Progenitor cell of endocrine pancreas (in vitro differentiated cells): ENCODE measurements at regions not wholly inside any gene's neighbourhood (a gene's known extent, or its start where the extent isn't known, plus 50 kb on each side); places are given as distances from the start of the nearest gene placed in this dataset.

Experiments used
- DNase-seq: peaks from one replicate; pipeline ENCODE4 v3.0.0; 2021; ENCODE audit warnings: low spot score; ENCODE audit not compliant: unreplicated experiment
- H3K27ac Mint-ChIP-seq: 2 replicates; pipeline ENCODE4 v1.8.0; 2021; ENCODE audit warnings: mild to moderate bottlenecking, moderate library complexity, mixed read lengths
- H3K27me3 Mint-ChIP-seq: 2 replicates; pipeline ENCODE4 v1.8.0; 2021; ENCODE audit warnings: mixed read lengths
- H3K36me3 Mint-ChIP-seq: 2 replicates; pipeline ENCODE4 v1.8.0; 2022; ENCODE audit warnings: mixed read lengths; ENCODE audit not compliant: insufficient read depth
- H3K4me1 Mint-ChIP-seq: 2 replicates; pipeline ENCODE4 v1.8.0; 2021; ENCODE audit warnings: low read depth, mixed read lengths
- H3K4me3 Mint-ChIP-seq: 2 replicates; pipeline ENCODE4 v1.8.0; 2021; ENCODE audit warnings: low read depth, mild to moderate bottlenecking, moderate library complexity, mixed read lengths
- H3K9me3 Mint-ChIP-seq: 2 replicates; pipeline ENCODE4 v1.8.0; 2021; ENCODE audit warnings: low read depth, mixed read lengths
- TF ChIP-seq, protein P1 (sequence below): fragments of 200-600 bp; sonication (generic); IDR thresholded peaks from one replicate; pipeline ENCODE4 v1.5.0; 2021; ENCODE audit warnings: antibody characterized with exemption, mild to moderate bottlenecking; ENCODE audit not compliant: unreplicated experiment

DNA sequence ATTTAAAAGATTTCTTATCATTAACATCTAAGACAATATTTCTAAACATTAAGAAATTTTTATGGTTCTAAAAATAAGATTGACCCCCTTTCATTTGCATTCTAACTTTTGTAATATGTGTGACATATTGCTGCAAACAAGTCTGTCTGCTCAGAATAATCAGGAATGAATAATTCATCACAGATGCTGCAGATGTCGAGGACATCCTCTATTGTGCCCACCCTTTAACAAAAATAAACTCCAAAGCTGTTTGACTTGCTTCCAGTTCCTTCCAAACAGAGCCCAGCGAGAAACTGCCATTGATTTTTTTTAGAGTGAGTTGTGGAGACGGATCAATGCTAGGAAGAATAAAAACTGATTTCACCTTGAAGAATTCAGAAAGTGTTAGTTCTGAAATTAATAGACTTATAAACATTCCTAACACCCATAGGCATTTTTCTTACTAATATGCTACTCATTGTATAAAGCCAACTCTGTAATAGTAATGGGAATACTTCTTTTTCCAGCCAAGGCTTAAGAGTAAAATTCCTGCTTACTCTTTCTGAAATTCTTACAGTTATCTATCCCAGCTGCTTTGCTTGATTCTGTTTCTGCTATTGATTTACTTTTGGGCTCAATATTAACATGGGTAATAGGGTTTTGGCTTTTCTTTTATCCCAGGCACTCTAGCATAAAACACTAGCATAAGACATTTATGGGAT, 244.8 kb upstream of the FAM83B start:
- Mint-ChIP-seq H3K27ac (no peak overlapping the region), H3K4me3 (no peak overlapping the region), H3K36me3 (no peaks in the 10 kb centered on the region), H3K27me3 (no peaks in the 10 kb centered on the region), H3K4me1 (peaks cover 6% of the 10 kb centered on the region), H3K9me3 (no peaks in the 10 kb centered on the region)
- TF ChIP-seq, protein P1, sequence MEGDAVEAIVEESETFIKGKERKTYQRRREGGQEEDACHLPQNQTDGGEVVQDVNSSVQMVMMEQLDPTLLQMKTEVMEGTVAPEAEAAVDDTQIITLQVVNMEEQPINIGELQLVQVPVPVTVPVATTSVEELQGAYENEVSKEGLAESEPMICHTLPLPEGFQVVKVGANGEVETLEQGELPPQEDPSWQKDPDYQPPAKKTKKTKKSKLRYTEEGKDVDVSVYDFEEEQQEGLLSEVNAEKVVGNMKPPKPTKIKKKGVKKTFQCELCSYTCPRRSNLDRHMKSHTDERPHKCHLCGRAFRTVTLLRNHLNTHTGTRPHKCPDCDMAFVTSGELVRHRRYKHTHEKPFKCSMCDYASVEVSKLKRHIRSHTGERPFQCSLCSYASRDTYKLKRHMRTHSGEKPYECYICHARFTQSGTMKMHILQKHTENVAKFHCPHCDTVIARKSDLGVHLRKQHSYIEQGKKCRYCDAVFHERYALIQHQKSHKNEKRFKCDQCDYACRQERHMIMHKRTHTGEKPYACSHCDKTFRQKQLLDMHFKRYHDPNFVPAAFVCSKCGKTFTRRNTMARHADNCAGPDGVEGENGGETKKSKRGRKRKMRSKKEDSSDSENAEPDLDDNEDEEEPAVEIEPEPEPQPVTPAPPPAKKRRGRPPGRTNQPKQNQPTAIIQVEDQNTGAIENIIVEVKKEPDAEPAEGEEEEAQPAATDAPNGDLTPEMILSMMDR = no peak
- DNase-seq = no peak

DNA sequence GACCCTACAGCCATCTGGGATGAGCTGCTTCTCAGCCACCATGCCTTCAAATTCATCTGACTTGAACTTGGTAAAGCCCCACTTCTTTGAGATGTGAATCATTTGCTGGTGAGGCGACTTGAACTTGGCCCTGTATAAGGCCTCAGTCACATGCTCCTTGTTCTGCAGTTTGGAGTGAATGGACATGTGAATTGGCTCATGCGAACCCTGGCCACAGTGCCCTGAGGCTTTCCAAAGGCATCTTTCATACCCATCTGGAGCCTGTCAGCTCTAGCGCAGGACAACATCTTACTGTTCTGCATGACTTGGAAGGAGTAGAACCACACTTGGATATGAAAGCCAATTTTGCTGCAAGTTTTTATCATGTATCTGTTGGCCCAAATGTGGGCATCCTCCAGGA, 244.0 kb upstream of the FAM83B start:
- H3K36me3 Mint-ChIP-seq = no peaks in the 10 kb centered on the region
- TF ChIP-seq, protein P1 = no peak
- H3K27me3 Mint-ChIP-seq = no peaks in the 10 kb centered on the region
- no peak overlapping the region for H3K27ac Mint-ChIP-seq
- H3K4me1 Mint-ChIP-seq = peaks cover 6% of the 10 kb centered on the region
- DNase-seq = no peak
- no peak overlapping the region for H3K4me3 Mint-ChIP-seq
- H3K9me3 Mint-ChIP-seq = no peaks in the 10 kb centered on the region

DNA sequence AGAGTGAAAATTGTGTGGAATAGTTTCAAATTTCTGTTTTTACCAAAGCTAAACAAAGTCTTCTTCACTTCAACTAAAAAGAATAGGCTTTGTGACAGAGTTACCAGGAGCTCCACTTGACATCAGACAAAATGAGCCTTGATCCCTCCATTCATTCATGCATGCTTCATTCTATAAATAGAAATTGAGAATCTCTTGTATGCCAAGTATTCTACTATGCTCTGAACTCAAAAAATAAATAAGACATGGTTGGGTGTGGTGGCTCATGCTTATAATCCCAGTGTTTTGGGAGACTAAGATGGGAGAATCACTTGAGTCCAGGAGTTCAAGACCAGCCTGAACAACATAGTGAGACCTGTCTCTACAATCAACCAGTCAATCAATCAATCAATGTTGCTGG, 236.6 kb upstream of the FAM83B start:
- Mint-ChIP-seq H3K27ac (no peak overlapping the region), H3K4me3 (no peak overlapping the region), H3K4me1 (no peaks in the 10 kb centered on the region), H3K9me3 (no peaks in the 10 kb centered on the region), H3K36me3 (no peaks in the 10 kb centered on the region), H3K27me3 (no peaks in the 10 kb centered on the region)
- TF ChIP-seq, protein P1 = no peak
- DNase-seq = no peak

DNA sequence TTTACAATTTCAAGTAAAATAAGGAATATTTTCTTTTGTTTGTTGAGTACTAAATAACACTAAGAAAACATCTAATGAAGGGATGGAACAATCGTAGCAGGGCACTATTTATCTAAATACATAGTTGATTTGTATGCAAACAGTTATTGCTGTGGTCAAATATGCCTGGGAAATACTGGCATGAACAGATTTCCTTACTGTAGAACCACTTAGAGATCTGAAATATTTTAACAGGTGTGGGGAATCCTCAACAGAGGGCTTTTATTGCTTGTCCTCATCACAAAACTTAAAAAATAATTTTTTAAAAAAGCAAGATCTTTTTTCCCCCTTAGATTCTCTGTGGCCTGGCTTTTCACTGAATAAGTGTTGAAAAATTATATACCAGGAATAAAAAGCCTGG, 233.0 kb upstream of the FAM83B start:
- Mint-ChIP-seq H3K4me3 (no peak overlapping the region), H3K36me3 (no peaks in the 10 kb centered on the region), H3K9me3 (no peaks in the 10 kb centered on the region), H3K4me1 (peaks cover 19% of the 10 kb centered on the region), H3K27ac (no peak overlapping the region), H3K27me3 (no peaks in the 10 kb centered on the region)
- DNase-seq = no peak
- TF ChIP-seq, protein P1 = no peak

DNA sequence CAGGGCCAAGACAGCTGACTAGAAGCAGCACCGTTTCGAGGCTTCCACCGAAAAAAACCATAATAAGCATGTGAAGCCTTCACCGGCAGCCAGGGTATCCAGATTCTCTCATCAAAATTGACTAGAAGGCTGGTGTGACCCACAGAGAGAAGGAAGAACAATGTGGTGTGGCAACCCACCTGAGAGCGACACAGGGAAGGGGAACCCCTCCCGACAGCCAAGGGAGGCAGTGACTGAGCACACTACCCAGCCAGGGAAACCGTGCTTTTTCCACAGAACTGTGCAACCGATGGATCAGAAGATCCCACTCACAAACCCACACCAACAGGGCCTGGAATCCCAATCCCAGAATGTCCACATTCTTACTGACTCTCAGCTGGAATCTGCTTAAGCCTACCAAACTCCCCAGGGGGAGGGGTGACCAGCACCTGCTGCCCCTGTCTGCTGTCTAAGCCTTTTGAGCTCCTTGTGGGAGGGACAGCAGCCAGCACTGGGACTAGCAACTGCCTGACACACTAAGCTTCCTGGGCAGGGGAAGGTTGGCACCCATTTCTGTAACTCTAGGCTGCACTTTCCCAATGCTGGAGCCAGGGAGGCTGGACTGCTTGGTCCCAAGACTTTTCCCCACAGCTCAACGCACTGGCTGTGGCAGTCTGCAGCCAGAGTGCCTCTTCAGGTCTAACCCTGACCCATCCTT, 231.9 kb upstream of the FAM83B start:
- no peaks in the 10 kb centered on the region for H3K9me3 Mint-ChIP-seq
- no peak for DNase-seq
- no peak overlapping the region for H3K4me3 Mint-ChIP-seq
- H3K27me3 Mint-ChIP-seq = no peaks in the 10 kb centered on the region
- H3K36me3 Mint-ChIP-seq = no peaks in the 10 kb centered on the region
- peaks cover 19% of the 10 kb centered on the region for H3K4me1 Mint-ChIP-seq
- TF ChIP-seq, protein P1 = no peak
- H3K27ac Mint-ChIP-seq = no peak overlapping the region
